ENCODE measurements at regions not wholly inside any gene's neighbourhood (a gene's known extent, or its start where the extent isn't known, plus 50 kb on each side); places are given as distances from the start of the nearest gene placed in this dataset.

GRCh38 chr5:97751540-97751939, 568.5 kb upstream of the RIOK2 start:
- no peak for DNase-seq (ENCODE audit: low spot score)
- intact Hi-C loops (cut with DNase I), result no loop called here

DNA sequence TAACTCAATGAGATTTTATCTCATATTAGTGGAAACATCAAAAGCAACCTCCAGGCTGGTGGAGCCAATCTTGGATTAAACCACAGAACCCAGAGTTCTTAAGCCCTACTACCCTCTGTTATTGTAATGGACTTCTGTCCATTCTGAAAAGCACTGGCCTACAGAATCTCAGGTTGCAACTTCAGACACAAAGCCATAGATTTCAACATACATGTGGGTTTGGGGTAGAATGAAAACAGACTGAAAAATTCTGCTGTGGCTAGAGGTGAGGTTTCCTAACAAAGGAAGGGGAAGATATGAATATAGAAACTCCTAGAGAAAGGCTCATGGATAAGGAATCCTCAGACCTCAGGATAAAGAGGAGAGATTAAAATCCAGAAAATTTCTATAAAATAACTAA, 569.8 kb upstream of the RIOK2 start:
- intact Hi-C loops (cut with DNase I), result no loop called here
- no peak for DNase-seq (ENCODE audit: low spot score)

GRCh38 chr5:97762483-97762882, 579.4 kb upstream of the RIOK2 start:
- no peak for DNase-seq (ENCODE audit: low spot score)
- intact Hi-C loops (cut with DNase I), result no loop called here

DNA sequence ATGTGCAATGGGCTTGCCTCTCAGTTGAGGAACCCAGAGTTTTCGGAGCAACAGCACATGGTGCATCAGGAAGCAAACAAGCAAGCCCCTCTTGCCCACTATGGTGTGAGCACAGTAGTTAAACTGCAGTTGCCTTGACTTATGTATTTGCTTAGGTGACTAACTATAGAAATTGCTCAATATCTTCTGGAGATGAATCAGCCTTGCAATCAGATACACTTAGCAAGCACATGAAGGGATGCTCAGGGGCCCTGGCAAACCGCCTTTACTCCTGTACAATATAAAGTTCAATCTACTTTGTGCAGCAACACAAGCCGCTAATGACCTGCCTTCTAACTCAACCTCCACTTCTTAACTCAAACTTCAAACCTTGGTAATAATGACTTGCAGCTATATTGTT, 581.7 kb upstream of the RIOK2 start:
- intact Hi-C loops (cut with DNase I), result no loop called here
- no peak for DNase-seq (ENCODE audit: low spot score)

DNA sequence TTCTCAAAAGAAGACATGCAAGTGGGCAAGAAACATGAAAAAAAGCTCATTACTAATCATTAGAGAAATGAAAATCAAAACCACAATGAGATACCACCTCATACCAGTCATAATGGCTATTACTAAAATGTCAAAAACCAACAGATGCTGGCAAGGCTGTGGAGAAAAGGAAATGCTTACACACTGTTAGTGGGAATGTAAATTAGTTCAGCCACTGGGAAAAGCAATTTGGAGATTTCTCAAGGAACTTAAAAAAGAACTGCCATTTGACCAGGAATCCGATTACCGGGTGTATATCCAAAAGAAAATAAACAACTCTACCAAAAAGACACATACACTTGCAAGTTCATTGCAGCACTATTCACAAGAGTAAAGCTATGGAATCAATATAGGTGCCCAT, 595.4 kb upstream of the RIOK2 start:
- intact Hi-C loops (cut with DNase I), result no loop called here

DNA sequence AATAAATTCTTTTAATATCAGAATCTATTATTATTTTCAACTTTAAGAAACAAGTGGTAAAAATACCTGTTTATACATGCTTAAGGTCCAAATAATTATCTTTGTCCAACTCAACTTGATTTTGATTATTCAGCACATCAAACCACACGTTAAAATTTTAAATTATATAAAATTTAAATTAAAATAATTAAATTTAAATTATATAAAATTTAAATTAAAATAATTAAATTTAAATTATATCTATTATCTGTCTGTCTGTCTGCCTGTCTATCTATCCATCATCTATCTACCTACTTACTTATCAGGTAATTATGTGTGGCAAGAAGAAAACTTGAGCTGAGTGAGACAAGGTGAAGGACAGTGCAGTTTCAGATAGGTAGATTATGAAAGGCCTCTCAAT, 605.3 kb upstream of the RIOK2 start:
- no peak for DNase-seq (ENCODE audit: low spot score)
- intact Hi-C loops (cut with DNase I), result no loop called here

More for the DNA sequence above, 595.4 kb upstream of the RIOK2 start:
- DNase-seq (ENCODE audit: low spot score), result no peak

GRCh38 chr5:97797994-97798451, 615.0 kb upstream of the RIOK2 start:
- intact Hi-C loops (cut with DNase I), result no loop called here
- no peak for DNase-seq (ENCODE audit: low spot score)

DNA sequence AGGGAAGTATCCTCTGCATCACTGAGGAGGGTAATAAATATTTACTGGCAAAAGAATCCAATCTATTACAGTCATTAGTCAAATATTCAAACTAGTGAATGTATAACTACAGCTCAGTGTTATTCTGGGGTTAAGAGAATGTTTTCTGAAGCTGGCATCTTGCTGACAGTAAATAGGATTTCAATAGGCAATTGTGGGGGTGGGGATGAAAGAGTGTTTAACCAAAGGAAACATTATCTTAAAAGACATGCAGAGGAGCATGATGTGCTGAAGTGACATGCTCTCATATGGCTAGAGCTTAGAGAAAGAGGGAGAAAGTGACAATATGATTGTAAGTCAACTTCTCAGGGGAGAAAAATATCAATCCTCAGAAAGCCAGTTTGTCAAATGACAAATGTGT, 618.4 kb upstream of the RIOK2 start:
- intact Hi-C loops (cut with DNase I), result no loop called here
- DNase-seq (ENCODE audit: low spot score), result no peak

DNA sequence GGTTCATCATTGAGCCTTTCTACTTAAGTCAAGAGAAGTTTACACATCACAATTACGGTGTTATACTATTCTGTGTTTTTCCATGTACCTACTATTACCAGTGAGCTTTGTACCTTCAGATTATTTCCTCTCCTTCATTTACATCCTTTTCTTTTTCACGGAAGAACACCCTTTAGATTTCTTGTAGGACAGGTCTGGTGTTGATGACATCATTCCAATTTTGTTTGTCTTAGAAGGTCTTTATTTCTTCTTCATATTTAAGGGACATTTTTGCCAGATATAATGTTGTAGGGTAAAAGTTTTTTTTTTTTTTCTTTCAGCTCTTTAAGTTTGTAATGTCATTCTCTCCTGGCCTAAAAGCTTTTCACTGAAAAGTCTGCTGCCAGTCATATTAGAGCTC, 637.1 kb upstream of the RIOK2 start:
- DNase-seq (ENCODE audit: low spot score), result no peak
- intact Hi-C loops (cut with DNase I), result no loop called here

DNA sequence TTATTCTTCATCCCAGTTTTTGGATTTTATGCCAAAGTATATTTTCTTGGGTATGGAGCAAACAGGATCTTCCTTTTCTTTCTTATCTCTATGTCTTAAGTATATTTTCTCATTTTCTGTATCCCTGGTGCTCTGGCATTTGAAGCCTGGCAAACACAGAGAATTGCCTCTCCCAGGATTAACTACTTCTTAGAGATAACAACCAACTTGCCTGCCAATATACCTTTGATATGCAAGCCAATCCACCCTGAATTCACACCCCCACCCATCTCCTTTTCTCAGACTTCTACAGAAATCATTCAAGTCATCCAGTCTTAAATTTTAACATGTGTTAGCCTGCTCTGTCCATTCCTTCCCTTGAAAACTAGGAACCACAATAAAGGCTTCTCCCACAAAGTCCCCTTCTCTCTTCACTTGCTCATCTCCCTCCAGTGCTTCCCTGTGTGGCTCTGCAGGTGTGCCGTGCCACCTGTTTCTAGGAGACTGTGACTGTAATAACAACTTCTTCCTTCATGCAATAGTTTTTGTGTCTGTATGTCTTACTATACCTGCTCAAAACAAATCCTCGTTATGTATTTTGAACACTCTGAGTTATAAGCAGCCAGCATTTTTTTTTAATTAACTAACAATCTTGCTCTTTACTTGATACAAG, 649.7 kb upstream of the RIOK2 start:
- intact Hi-C loops (cut with DNase I), result no loop called here
- no peak for DNase-seq (ENCODE audit: low spot score)

GRCh38 chr5:97834561-97834960, 651.5 kb upstream of the RIOK2 start:
- intact Hi-C loops (cut with DNase I), result no loop called here
- no peak for DNase-seq (ENCODE audit: low spot score)

DNA sequence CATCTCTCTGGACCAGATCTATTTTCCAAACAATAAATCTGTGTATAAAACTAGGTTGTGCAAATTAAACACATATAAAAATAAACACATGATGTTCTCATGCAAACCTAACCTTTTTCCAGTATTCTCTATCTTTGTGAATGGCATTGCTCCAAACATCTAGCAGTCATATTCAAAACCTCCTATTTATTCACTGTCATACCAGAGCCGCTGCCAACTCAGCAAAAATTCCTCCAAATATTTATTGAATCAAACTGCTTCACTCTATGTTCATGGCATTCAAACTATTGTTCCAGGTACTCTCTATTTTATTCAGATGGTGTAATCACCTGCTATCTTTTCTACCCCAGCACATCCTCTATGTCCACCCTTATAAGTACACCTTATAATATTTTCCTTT, 652.1 kb upstream of the RIOK2 start:
- no peak for DNase-seq (ENCODE audit: low spot score)
- intact Hi-C loops (cut with DNase I), result no loop called here

DNA sequence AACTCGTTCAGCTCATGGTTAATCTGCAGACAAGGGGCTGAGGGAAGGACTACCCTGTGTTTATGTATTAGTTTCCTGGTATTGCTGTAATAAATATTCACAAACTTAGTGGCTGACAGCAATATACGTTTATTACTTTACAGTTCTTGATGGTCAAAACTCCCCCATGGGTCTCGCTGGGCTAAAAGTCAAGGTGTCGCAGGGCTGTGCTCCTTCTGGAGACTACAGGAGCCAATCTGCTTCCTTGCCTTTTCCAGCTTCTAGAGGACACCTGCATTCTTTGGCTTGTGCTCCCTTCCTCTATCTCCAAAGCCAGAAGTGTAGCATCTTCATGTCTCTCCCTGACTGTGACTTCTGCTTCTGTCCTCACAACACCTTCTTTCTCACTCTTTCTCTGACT, 653.8 kb upstream of the RIOK2 start:
- intact Hi-C loops (cut with DNase I), result no loop called here
- no peak for DNase-seq (ENCODE audit: low spot score)

GRCh38 chr5:97838214-97838613, 655.2 kb upstream of the RIOK2 start:
- no peak for DNase-seq (ENCODE audit: low spot score)
- intact Hi-C loops (cut with DNase I), result no loop called here

GRCh38 chr5:97839341-97840086, 656.5 kb upstream of the RIOK2 start:
- intact Hi-C loops (cut with DNase I), result no loop called here
- no peak for DNase-seq (ENCODE audit: low spot score)

DNA sequence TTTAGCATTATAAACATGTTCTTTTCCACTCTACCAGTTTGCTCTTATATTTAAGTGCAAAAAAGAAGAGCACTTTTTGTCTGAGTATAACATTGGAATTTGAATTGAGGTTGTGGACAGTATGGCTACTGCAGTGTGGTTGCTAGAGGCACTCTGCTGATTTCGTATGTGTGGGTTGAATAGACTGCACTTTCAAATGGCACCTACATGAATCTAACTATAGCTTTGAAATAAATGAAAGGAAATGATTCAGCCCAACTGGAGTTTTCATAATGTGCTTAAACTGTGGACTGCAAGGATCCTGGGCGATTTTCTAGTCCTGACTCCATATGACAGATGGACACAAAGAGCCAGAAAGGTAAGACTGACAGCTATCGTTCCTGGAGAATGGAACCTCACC, 657.6 kb upstream of the RIOK2 start:
- intact Hi-C loops (cut with DNase I), result no loop called here
- DNase-seq (ENCODE audit: low spot score), result no peak

DNA sequence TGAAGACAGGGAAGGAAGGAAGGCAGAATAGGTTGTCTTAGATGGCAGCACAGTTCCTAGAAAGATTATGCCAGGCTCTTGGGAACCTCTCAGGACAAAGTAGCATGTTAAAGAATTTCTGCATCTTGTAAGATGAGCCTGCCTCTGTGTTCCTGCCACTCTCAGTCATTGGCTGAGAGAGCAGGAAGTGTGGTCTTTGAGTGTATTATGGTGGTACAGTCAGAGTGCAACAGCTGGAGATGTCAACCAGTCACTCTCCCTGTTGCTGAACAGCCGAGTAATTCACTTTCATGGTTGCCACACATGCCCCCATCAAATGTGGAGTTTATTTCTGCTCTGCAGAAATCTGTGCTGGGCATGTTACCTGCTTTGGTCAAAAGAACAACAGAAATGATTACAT, 659.6 kb upstream of the RIOK2 start:
- intact Hi-C loops (cut with DNase I), result no loop called here
- no peak for DNase-seq (ENCODE audit: low spot score)

DNA sequence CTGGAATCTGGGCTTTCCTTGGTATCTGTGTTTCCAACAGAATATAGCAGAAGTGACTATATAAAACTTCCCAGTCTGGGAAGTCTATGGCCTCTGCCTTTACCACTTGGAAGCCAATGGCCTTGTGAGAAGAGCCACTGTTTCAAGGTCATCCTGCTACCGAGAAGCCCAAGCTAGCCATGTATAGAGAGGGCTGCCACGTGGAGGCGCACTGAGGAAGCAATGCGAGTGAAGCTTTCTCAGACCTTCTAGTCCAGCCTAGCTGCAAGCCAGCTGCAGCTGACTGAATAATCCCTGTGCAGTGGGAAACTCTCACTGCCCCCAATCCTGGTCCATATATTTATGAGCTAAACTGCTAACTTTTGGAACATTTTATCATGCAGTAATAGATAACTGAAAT, 661.8 kb upstream of the RIOK2 start:
- intact Hi-C loops (cut with DNase I), result no loop called here

DNA sequence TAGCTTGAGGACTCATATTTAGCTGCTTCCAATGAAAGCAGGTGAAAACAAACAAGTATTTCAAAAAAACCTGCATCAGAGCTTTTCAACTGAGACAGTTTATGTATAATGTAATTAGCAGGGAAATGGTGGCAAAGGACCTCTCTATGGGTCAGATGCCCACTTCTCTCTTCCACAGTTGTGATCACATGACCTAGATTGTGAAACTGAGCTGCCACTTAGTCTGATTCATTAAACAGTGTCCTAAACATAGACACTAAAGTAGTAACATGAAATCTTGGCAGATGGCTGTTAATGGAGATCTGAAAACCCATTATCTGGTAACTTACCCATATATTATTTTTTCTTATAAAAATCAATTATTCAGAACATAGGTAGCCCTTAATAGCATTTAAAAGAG, 663.6 kb upstream of the RIOK2 start:
- intact Hi-C loops (cut with DNase I), result no loop called here
- no peak for DNase-seq (ENCODE audit: low spot score)

More for the DNA sequence above, 661.8 kb upstream of the RIOK2 start:
- DNase-seq (ENCODE audit: low spot score), result no peak

GRCh38 chr5:97847920-97848631, 665.0 kb upstream of the RIOK2 start:
- no peak for DNase-seq (ENCODE audit: low spot score)
- intact Hi-C loops (cut with DNase I), result no loop called here

DNA sequence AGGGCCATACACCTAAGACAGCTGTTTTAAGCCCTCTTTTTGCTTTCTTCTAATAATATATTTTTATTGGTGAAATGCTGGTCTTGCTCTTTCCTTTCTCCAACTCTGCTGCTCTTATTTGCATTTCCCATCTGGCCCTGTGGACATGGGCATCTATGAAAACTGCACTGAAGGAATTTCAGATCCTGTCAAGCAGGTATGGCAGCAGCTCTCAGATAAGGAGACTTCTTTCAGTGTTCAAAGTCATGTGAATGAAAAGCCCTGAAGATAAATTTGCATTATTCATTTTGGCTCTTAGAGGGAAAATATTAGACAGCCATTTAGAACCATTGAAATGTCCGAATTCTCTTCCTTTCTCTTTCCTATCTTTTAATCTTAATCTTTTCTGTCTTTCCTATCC, 668.0 kb upstream of the RIOK2 start:
- intact Hi-C loops (cut with DNase I), result no loop called here
- no peak for DNase-seq (ENCODE audit: low spot score)
